Activated CD4-positive, alpha-beta T cell treated with anti-CD3 and anti-CD28 coated beads, Interleukin-2, amount 10 ng/mL, durations not matched to agents 24 days and 14 days (primary cell): ENCODE measurements at regions not wholly inside any gene's neighbourhood (a gene's known extent, or its start where the extent isn't known, plus 50 kb on each side); places are given as distances from the start of the nearest gene placed in this dataset.

Experiments
- DNase-seq: peaks from one replicate; pipeline ENCODE4 v3.0.0; 2022
- H3K27ac Mint-ChIP-seq: one replicate; pipeline ENCODE4 v1.8.0; 2022; ENCODE audit warnings: mild to moderate bottlenecking, mixed read lengths
- H3K27me3 Mint-ChIP-seq: one replicate; pipeline ENCODE4 v1.8.0; 2022; ENCODE audit warnings: mixed read lengths
- H3K36me3 Mint-ChIP-seq: one replicate; pipeline ENCODE4 v1.8.0; 2022; ENCODE audit warnings: low read depth, mild to moderate bottlenecking, mixed read lengths
- H3K4me1 Mint-ChIP-seq: one replicate; pipeline ENCODE4 v1.8.0; 2021; ENCODE audit warnings: mixed read lengths
- H3K4me3 Mint-ChIP-seq: one replicate; pipeline ENCODE4 v1.8.0; 2022; ENCODE audit warnings: mild to moderate bottlenecking, moderate library complexity, mixed read lengths
- H3K9me3 Mint-ChIP-seq: one replicate; pipeline ENCODE4 v1.8.0; 2021; ENCODE audit warnings: mixed read lengths
- intact Hi-C: fragments of 100-400 bp; cut with micrococcal nuclease; formaldehyde crosslinking; loops from one replicate; pipeline ENCODE4 v1.15.1; 2023

- DNase-seq = no peak
- H3K9me3 Mint-ChIP-seq = no peaks in the 10 kb centered on the region
- H3K27me3 Mint-ChIP-seq = peaks cover 6% of the 10 kb centered on the region
- intact Hi-C loops = no loop called here
- no peaks in the 10 kb centered on the region for H3K4me1 Mint-ChIP-seq
- H3K4me3 Mint-ChIP-seq = no peak overlapping the region
- no peak overlapping the region for H3K27ac Mint-ChIP-seq
- H3K36me3 Mint-ChIP-seq = no peaks in the 10 kb centered on the region
These were observed 918.0 kb downstream of the AACS start for GRCh38 chr12:125983094-125983783.

GRCh38 chr12:125983784-125984500 is 918.7 kb downstream of the AACS start:
- no peak for DNase-seq
- H3K27ac Mint-ChIP-seq = no peak overlapping the region
- intact Hi-C loops = no loop called here
- no peak overlapping the region for H3K4me3 Mint-ChIP-seq
- H3K27me3 Mint-ChIP-seq = peaks cover 6% of the 10 kb centered on the region
- H3K9me3 Mint-ChIP-seq = no peaks in the 10 kb centered on the region
- H3K36me3 Mint-ChIP-seq = no peaks in the 10 kb centered on the region
- H3K4me1 Mint-ChIP-seq = no peaks in the 10 kb centered on the region

- H3K27me3 Mint-ChIP-seq = peaks cover 6% of the 10 kb centered on the region
- no peaks in the 10 kb centered on the region for H3K4me1 Mint-ChIP-seq
- no peaks in the 10 kb centered on the region for H3K9me3 Mint-ChIP-seq
- DNase-seq = no peak
- no peaks in the 10 kb centered on the region for H3K36me3 Mint-ChIP-seq
- no peak overlapping the region for H3K27ac Mint-ChIP-seq
- intact Hi-C loops = no loop called here
- H3K4me3 Mint-ChIP-seq = no peak overlapping the region
These were observed 923.3 kb downstream of the AACS start for GRCh38 chr12:125988545-125988944.

- H3K36me3 Mint-ChIP-seq = no peaks in the 10 kb centered on the region
- no peak overlapping the region for H3K4me3 Mint-ChIP-seq
- intact Hi-C loops = no loop called here
- H3K27ac Mint-ChIP-seq = no peak overlapping the region
- H3K9me3 Mint-ChIP-seq = no peaks in the 10 kb centered on the region
- H3K4me1 Mint-ChIP-seq = no peaks in the 10 kb centered on the region
- no peak for DNase-seq
- H3K27me3 Mint-ChIP-seq = peaks cover 6% of the 10 kb centered on the region
These were observed 924.5 kb downstream of the AACS start for GRCh38 chr12:125989696-125990095.

GRCh38 chr12:125996443-125996842 is 931.2 kb downstream of the AACS start:
- no peaks in the 10 kb centered on the region for H3K27me3 Mint-ChIP-seq
- no peak overlapping the region for H3K27ac Mint-ChIP-seq
- no peak for DNase-seq
- H3K4me3 Mint-ChIP-seq = no peak overlapping the region
- intact Hi-C loops = no loop called here
- H3K4me1 Mint-ChIP-seq = no peaks in the 10 kb centered on the region
- H3K36me3 Mint-ChIP-seq = no peaks in the 10 kb centered on the region
- H3K9me3 Mint-ChIP-seq = peaks cover 8% of the 10 kb centered on the region

GRCh38 chr12:125999628-126000027 is 934.4 kb downstream of the AACS start:
- Mint-ChIP-seq H3K4me3 (no peak overlapping the region), H3K36me3 (no peaks in the 10 kb centered on the region), H3K27ac (no peak overlapping the region), H3K9me3 (peaks cover 8% of the 10 kb centered on the region), H3K4me1 (no peaks in the 10 kb centered on the region), H3K27me3 (no peaks in the 10 kb centered on the region)
- no peak for DNase-seq
- intact Hi-C loops = no loop called here

- Mint-ChIP-seq H3K4me3 (no peak overlapping the region), H3K27ac (no peak overlapping the region), H3K4me1 (no peaks in the 10 kb centered on the region), H3K27me3 (no peaks in the 10 kb centered on the region), H3K36me3 (no peaks in the 10 kb centered on the region), H3K9me3 (peaks cover 6% of the 10 kb centered on the region)
- intact Hi-C loops = no loop called here
- no peak for DNase-seq
These were observed 954.1 kb downstream of the AACS start for GRCh38 chr12:126019385-126019784.

- no peaks in the 10 kb centered on the region for H3K27me3 Mint-ChIP-seq
- H3K36me3 Mint-ChIP-seq = no peaks in the 10 kb centered on the region
- intact Hi-C loops = no loop called here
- no peaks in the 10 kb centered on the region for H3K9me3 Mint-ChIP-seq
- no peak overlapping the region for H3K27ac Mint-ChIP-seq
- no peak overlapping the region for H3K4me3 Mint-ChIP-seq
- no peaks in the 10 kb centered on the region for H3K4me1 Mint-ChIP-seq
- no peak for DNase-seq
These were observed 956.4 kb downstream of the AACS start for GRCh38 chr12:126021675-126022074.

- intact Hi-C loops = no loop called here
- H3K27ac Mint-ChIP-seq = no peak overlapping the region
- no peaks in the 10 kb centered on the region for H3K4me1 Mint-ChIP-seq
- no peak overlapping the region for H3K4me3 Mint-ChIP-seq
- DNase-seq = no peak
- no peaks in the 10 kb centered on the region for H3K36me3 Mint-ChIP-seq
- H3K9me3 Mint-ChIP-seq = no peaks in the 10 kb centered on the region
- H3K27me3 Mint-ChIP-seq = no peaks in the 10 kb centered on the region
These were observed 962.6 kb downstream of the AACS start for GRCh38 chr12:126027825-126028224.

GRCh38 chr12:126030573-126030972 is 965.3 kb downstream of the AACS start:
- Mint-ChIP-seq H3K4me1 (no peaks in the 10 kb centered on the region), H3K9me3 (no peaks in the 10 kb centered on the region), H3K36me3 (no peaks in the 10 kb centered on the region), H3K27ac (no peak overlapping the region), H3K4me3 (no peak overlapping the region), H3K27me3 (no peaks in the 10 kb centered on the region)
- intact Hi-C loops = no loop called here
- no peak for DNase-seq

- Mint-ChIP-seq H3K27me3 (no peaks in the 10 kb centered on the region), H3K36me3 (no peaks in the 10 kb centered on the region), H3K27ac (no peak overlapping the region), H3K4me1 (no peaks in the 10 kb centered on the region), H3K4me3 (no peak overlapping the region), H3K9me3 (no peaks in the 10 kb centered on the region)
- intact Hi-C loops = no loop called here
- DNase-seq = no peak
These were observed 968.5 kb downstream of the AACS start for GRCh38 chr12:126033751-126034150.

GRCh38 chr12:126036348-126036747 is 971.1 kb downstream of the AACS start:
- DNase-seq = no peak
- H3K4me3 Mint-ChIP-seq = no peak overlapping the region
- H3K27me3 Mint-ChIP-seq = no peaks in the 10 kb centered on the region
- no peak overlapping the region for H3K27ac Mint-ChIP-seq
- H3K4me1 Mint-ChIP-seq = no peaks in the 10 kb centered on the region
- intact Hi-C loops = no loop called here
- no peaks in the 10 kb centered on the region for H3K36me3 Mint-ChIP-seq
- no peaks in the 10 kb centered on the region for H3K9me3 Mint-ChIP-seq

GRCh38 chr12:126038434-126038833 is 973.2 kb downstream of the AACS start:
- DNase-seq = no peak
- peaks cover 6% of the 10 kb centered on the region for H3K9me3 Mint-ChIP-seq
- H3K36me3 Mint-ChIP-seq = no peaks in the 10 kb centered on the region
- H3K27ac Mint-ChIP-seq = no peak overlapping the region
- H3K4me3 Mint-ChIP-seq = no peak overlapping the region
- H3K4me1 Mint-ChIP-seq = no peaks in the 10 kb centered on the region
- no peaks in the 10 kb centered on the region for H3K27me3 Mint-ChIP-seq
- intact Hi-C loops = no loop called here

- no peak overlapping the region for H3K27ac Mint-ChIP-seq
- H3K4me3 Mint-ChIP-seq = no peak overlapping the region
- H3K4me1 Mint-ChIP-seq = no peaks in the 10 kb centered on the region
- H3K27me3 Mint-ChIP-seq = no peaks in the 10 kb centered on the region
- no peak for DNase-seq
- peaks cover 6% of the 10 kb centered on the region for H3K9me3 Mint-ChIP-seq
- intact Hi-C loops = no loop called here
- H3K36me3 Mint-ChIP-seq = no peaks in the 10 kb centered on the region
These were observed 975.1 kb downstream of the AACS start for GRCh38 chr12:126040307-126040706.

- intact Hi-C loops = no loop called here
- no peaks in the 10 kb centered on the region for H3K27me3 Mint-ChIP-seq
- H3K9me3 Mint-ChIP-seq = peaks cover 6% of the 10 kb centered on the region
- H3K27ac Mint-ChIP-seq = no peak overlapping the region
- H3K36me3 Mint-ChIP-seq = no peaks in the 10 kb centered on the region
- no peak for DNase-seq
- H3K4me3 Mint-ChIP-seq = no peak overlapping the region
- H3K4me1 Mint-ChIP-seq = no peaks in the 10 kb centered on the region
These were observed 977.1 kb downstream of the AACS start for GRCh38 chr12:126042286-126042685.
